Gastroesophageal sphincter (tissue), 3 donors: ENCODE measurements at regions not wholly inside any gene's neighbourhood (a gene's known extent, or its start where the extent isn't known, plus 50 kb on each side); places are given as distances from the start of the nearest gene placed in this dataset.

Experiments
- CTCF ChIP-seq, 4 experiments: fragments of 200-600 bp in 2 of 4; fragments of 450-650 bp in 2 of 4; sonication (generic) in 1 of 4; IDR thresholded peaks; one replicate each; pipeline ENCODE4 v1.5.1; 2017 to 2019; ENCODE audit warnings: antibody characterized with exemption in 4 of 4, mild to moderate bottlenecking in 2 of 4, moderate library complexity in 2 of 4
- EP300 ChIP-seq: sonication (generic); formaldehyde crosslinking; IDR thresholded peaks from one replicate; pipeline ENCODE4 v1.6.1; 2017; ENCODE audit warnings: antibody characterized with exemption, mild to moderate bottlenecking
- POLR2A ChIP-seq, 2 donors: fragments of 450-650 bp; IDR thresholded peaks; one replicate each; pipeline ENCODE4 v1.6.1; 2017; ENCODE audit warnings: antibody characterized with exemption in 2 of 2, mild to moderate bottlenecking in 2 of 2, moderate library complexity in 1 of 2

GRCh38 chr13:25042151-25042865 is 53.6 kb upstream of the PABPC3 start:
- TF ChIP-seq POLR2A (IDR thresholded peaks at IDR 0.05): no peak
- TF ChIP-seq CTCF (IDR thresholded peaks at IDR 0.05): no peak
- TF ChIP-seq EP300: no peak
